Ovary (tissue), 3 donors: ENCODE measurements at regions not wholly inside any gene's neighbourhood (a gene's known extent, or its start where the extent isn't known, plus 50 kb on each side); places are given as distances from the start of the nearest gene placed in this dataset.

Experiments used
- CTCF ChIP-seq, 3 donors: fragments of 450-650 bp in 2 of 3; fragments of 200-600 bp in 1 of 3; IDR thresholded peaks; one replicate each; pipeline versions ENCODE4 v1.5.1 to v1.8.0; 2016 to 2022; ENCODE audit warnings: antibody characterized with exemption in 3 of 3, mild to moderate bottlenecking in 1 of 3
- POLR2A ChIP-seq: fragments of 450-650 bp; IDR thresholded peaks from one replicate; pipeline ENCODE4 v1.6.1; 2017; ENCODE audit warnings: antibody characterized with exemption, mild to moderate bottlenecking, moderate library complexity
- donor health status: DM: no; HTN: no; CAD: no.

DNA sequence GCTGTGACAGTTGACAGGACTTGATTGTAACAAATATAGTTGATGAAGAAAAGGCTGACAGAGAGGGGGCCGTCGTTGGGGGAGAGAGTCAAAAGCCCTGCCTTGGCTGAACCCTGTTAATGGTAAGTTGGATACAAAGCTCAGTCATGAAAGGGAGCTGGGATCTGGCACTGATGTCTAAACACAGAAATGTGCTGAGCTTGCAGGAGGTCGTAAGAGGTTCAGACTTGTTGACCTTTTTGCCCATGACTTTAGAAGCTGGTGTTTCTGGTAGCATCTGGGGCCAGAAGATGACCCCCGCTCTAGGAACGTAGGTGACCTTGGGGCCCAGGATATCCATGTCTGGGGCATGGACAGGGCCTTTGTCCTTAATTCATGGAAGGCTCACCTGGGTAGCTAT, 294.7 kb downstream of the TCF7L2 start:
- no peak for TF ChIP-seq POLR2A
- TF ChIP-seq CTCF (IDR thresholded peaks at IDR 0.05), result no peak
